Brain microvascular endothelial cell (primary cell): ENCODE measurements at regions not wholly inside any gene's neighbourhood (a gene's known extent, or its start where the extent isn't known, plus 50 kb on each side); places are given as distances from the start of the nearest gene placed in this dataset.

Source experiments
- DNase-seq: peaks from one replicate; pipeline ENCODE4 v3.0.0-alpha.2; 2020
- H3K27ac ChIP-seq: fragments of 250-450 bp; sonication (Bioruptor Pico); 2 replicates; pipeline ENCODE4 v1.5.1; 2020; ENCODE audit warnings: mild to moderate bottlenecking, moderate library complexity
- H3K27me3 ChIP-seq: fragments of 250-450 bp; sonication (Bioruptor Pico); replicated peaks from 2 replicates; pipeline ENCODE4 v1.5.1; 2020; ENCODE audit warnings: mild to moderate bottlenecking
- H3K36me3 ChIP-seq: fragments of 250-450 bp; sonication (Bioruptor Pico); replicated peaks from 2 replicates; pipeline ENCODE4 v1.5.1; 2020; ENCODE audit warnings: mild to moderate bottlenecking
- H3K4me3 ChIP-seq: 2 replicates; pipeline ENCODE4 v1.5.1; 2011; ENCODE audit warnings: low read depth, mild to moderate bottlenecking, control low read depth, low read length, moderate library complexity
- CTCF ChIP-seq: IDR thresholded peaks from 2 replicates; pipeline ENCODE4 v1.5.1; 2011; ENCODE audit warnings: low read depth, mild to moderate bottlenecking, moderate library complexity, low read length, control low read depth, inconsistent platforms; ENCODE audit errors: missing control alignments
- in situ Hi-C: cut with HindIII; loops from 2 replicates; pipeline ENCODE4 v1.10.0; 2017; ENCODE audit warnings: low sequenced_read_pairs, low pct_ligation_motif_present

- no peak overlapping the region for H3K4me3 ChIP-seq
- in situ Hi-C loops = no loop called here
- no peaks in the 10 kb centered on the region for H3K27me3 ChIP-seq
- no peak for TF ChIP-seq CTCF
- H3K27ac ChIP-seq = no peak overlapping the region
- no peaks in the 10 kb centered on the region for H3K36me3 ChIP-seq
- DNase-seq = no peak
Observed at GRCh38 chr9:81414836-81415235, 274.5 kb downstream of the TLE1 start.

DNA sequence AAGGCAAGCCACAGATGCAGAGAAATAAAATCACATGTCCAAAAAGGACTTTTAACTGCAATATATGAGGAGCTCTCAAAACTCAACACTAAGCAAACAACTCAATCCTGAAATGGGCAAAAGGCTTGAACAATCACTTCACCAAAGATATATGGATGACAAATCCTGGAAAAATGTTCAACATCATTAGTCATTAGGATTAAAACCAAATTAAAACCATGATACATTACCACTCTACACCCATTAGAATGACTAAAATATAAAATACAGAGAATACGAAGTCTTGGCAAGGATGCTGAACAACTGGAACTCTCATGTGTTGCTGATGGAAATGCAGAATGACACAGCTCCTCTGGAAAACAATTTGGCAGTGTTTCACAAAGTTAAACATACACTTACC is 277.4 kb downstream of the TLE1 start:
- Histone ChIP-seq H3K4me3 (no peak overlapping the region), H3K27ac (no peak overlapping the region), H3K36me3 (no peaks in the 10 kb centered on the region), H3K27me3 (no peaks in the 10 kb centered on the region)
- in situ Hi-C loops = no loop called here
- no peak for DNase-seq
- no peak for TF ChIP-seq CTCF

DNA sequence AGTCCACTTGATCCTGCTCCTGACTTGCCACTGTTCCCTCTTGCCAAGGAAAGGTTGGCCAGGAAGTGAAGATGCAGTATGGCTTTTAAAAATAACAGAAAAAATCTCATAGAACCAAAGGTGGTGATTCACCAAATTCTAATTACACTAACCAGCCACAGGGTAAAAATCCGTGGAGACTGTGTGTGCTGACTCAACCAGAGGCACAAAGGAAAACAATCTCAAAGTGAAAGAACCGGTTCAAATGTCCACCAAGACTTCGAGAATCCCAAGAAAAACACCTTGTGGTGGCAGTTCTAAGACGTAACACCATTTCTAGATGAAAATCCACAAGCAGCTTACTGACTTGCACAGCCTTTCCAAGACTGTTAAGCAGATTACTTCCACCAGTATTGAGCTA is 279.1 kb downstream of the TLE1 start:
- H3K27ac ChIP-seq = peak overlapping the region; percentile 29
- in situ Hi-C loops = no loop called here
- peak; percentile 80 for DNase-seq
- H3K4me3 ChIP-seq = peak overlapping the region; percentile 21
- no peak for TF ChIP-seq CTCF
- H3K27me3 ChIP-seq = no peaks in the 10 kb centered on the region
- no peaks in the 10 kb centered on the region for H3K36me3 ChIP-seq

- Histone ChIP-seq H3K4me3 (no peak overlapping the region), H3K36me3 (no peaks in the 10 kb centered on the region), H3K27ac (no peak overlapping the region), H3K27me3 (no peaks in the 10 kb centered on the region)
- TF ChIP-seq CTCF = no peak
- no peak for DNase-seq
- in situ Hi-C loops = no loop called here
Observed at GRCh38 chr9:81408951-81409350, 280.4 kb downstream of the TLE1 start.

- no peaks in the 10 kb centered on the region for H3K27me3 ChIP-seq
- no peak for TF ChIP-seq CTCF
- no peaks in the 10 kb centered on the region for H3K36me3 ChIP-seq
- H3K4me3 ChIP-seq = no peak overlapping the region
- no peak for DNase-seq
- no peak overlapping the region for H3K27ac ChIP-seq
- in situ Hi-C loops = no loop called here
Observed at GRCh38 chr9:81404931-81405598, 284.3 kb downstream of the TLE1 start.
